ENCODE measurements at regions not wholly inside any gene's neighbourhood (a gene's known extent, or its start where the extent isn't known, plus 50 kb on each side); places are given as distances from the start of the nearest gene placed in this dataset.

DNA sequence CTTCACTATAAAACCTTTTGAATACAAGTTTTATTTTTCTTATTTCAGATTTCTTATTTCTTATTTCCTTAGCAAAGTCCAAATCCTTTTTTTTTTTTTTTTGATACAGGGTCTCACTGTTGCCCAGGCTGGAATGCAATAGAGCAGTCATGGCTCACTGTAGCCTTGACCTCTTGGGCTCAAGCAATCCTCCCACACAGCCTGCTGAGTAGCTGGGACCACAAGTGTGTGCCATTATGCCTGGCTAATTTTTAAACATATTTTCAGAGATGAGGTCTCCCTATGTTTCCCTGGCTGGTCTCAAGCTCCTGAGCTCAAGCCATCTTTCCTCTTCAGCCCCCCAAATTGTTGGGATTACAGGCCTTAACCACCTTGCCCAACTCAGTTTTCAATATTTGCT lies 334.3 kb downstream of the DLEU7 start:
- ChIA-PET CTCF (interaction anchor here (0.7 to 1.3 kb wide), 2 partner anchors 403 to 533 kb away, joined by 3 to 4 read pairs; no protein-coding TSS in a partner anchor), POLR2A (interaction anchor here (0.7 to 1.0 kb wide), 2 partner anchors 79 to 395 kb away, joined by 3 to 7 read pairs; no protein-coding TSS in a partner anchor)
- H3K9me3 ChIP-seq (ENCODE audit: control extremely low read depth in 1 of 3, control insufficient read depth in 2 of 3, insufficient read depth in 1 of 3, low read length in 2 of 3) = peaks cover 0 to 12% (median 2%) of the 10 kb centered on the region in 3 donors
- ATAC-seq (ENCODE audit: low read depth) (no peak), DNase-seq (no peak)
- TF ChIP-seq CTCF (IDR thresholded peaks at IDR 0.05) (no peak), EZH2 (IDR thresholded peaks at IDR 0.05; ENCODE audit: borderline replicate concordance, insufficient read depth, low read depth, low read length, poor library complexity, severe bottlenecking) (no peak)
- no peaks in the 10 kb centered on the region for H3K79me2 ChIP-seq (ENCODE audit: control insufficient read depth, insufficient read depth, low read length)
- no peaks in the 10 kb centered on the region for H3K36me3 ChIP-seq (replicated peaks in 1 of 2; ENCODE audit: control extremely low read depth in 1 of 2, control insufficient read depth in 1 of 2, extremely low read depth in 1 of 2, insufficient read depth in 2 of 2, low read length in 1 of 2)
- intact Hi-C loops (cut with micrococcal nuclease) = no loop called here
- no peak overlapping the region for H3K27ac Mint-ChIP-seq
- no peak overlapping the region for H3K4me3 Mint-ChIP-seq
- H3K4me1 ChIP-seq (ENCODE audit: control insufficient read depth in 2 of 2, insufficient read depth in 2 of 2, low read length in 2 of 2) = peaks cover 22 to 32% of the 10 kb centered on the region in 2 donors
- no peak overlapping the region for H3K27ac ChIP-seq (ENCODE audit: low read length in 2 of 2)
- no peaks in the 10 kb centered on the region for H3K9me3 Mint-ChIP-seq (ENCODE audit: insufficient read depth)
- H3K27me3 Mint-ChIP-seq = no peaks in the 10 kb centered on the region
- H3K4me1 Mint-ChIP-seq = no peaks in the 10 kb centered on the region
- H3K4me2 ChIP-seq (replicated peaks; ENCODE audit: low read depth, low read length, poor library complexity, severe bottlenecking) = no peak overlapping the region
- H3K9ac ChIP-seq (ENCODE audit: low read length) = no peak overlapping the region
- H4K20me1 ChIP-seq (ENCODE audit: control insufficient read depth, insufficient read depth, low read length, poor library complexity, severe bottlenecking) = no peaks in the 10 kb centered on the region
- no peak overlapping the region for H2AFZ ChIP-seq (ENCODE audit: insufficient read depth, low read depth, low read length, poor library complexity, severe bottlenecking)
- H3K4me3 ChIP-seq (ENCODE audit: control extremely low read depth in 1 of 5, extremely low read depth in 1 of 5, insufficient read depth in 1 of 5, low read depth in 2 of 5, low read length in 4 of 5) = no peak overlapping the region
- no peaks in the 10 kb centered on the region for H3K27me3 ChIP-seq (replicated peaks in 1 of 4; ENCODE audit: control extremely low read depth in 1 of 4, control insufficient read depth in 3 of 4, insufficient read depth in 4 of 4, low read length in 3 of 4)

DNA sequence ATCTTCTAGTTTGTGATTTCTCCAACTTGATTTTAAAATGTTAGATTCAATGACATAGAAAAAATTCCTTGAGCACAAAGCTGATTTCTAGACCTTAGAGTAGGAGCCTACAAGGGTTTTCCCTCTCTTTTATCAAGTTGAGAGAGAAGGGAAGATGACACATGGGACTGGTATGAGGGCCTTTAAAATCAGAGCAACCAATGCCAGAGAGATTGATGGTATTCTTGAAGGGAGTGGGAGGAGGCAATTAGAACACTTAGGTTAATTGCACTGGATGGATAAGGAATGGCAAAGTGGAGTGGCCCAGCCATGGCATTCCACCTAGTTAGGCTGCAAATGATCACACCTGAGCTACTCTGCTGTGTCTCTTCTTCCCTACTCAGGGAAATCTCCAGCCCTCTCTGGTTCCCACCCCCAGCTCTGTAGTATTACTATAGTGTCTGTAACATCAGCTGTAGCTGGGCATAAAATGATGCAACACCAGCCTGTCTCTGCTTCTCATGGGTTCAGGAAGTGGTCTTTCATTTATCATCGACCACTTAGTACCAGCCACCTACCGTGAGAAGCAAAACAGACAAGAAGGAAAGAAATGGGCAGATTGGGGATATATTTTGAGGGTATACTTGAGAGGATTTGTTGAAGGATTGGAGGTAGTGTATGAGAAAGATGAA lies 333.6 kb downstream of the DLEU7 start:
- no peaks in the 10 kb centered on the region for H4K20me1 ChIP-seq (ENCODE audit: control insufficient read depth, insufficient read depth, low read length, poor library complexity, severe bottlenecking)
- no peak for TF ChIP-seq EZH2 (IDR thresholded peaks at IDR 0.05; ENCODE audit: borderline replicate concordance, insufficient read depth, low read depth, low read length, poor library complexity, severe bottlenecking)
- no peak for TF ChIP-seq CTCF (IDR thresholded peaks at IDR 0.05)
- ChIA-PET POLR2A (interaction anchor here (1.0 kb wide), 1 partner anchor 78 kb away, joined by 7 read pairs; no protein-coding TSS in a partner anchor), CTCF (interaction anchor here (0.7 to 1.3 kb wide), 2 partner anchors 402 to 534 kb away, joined by 3 to 4 read pairs; no protein-coding TSS in a partner anchor)
- peaks cover 0 to 12% (median 2%) of the 10 kb centered on the region in 3 donors for H3K9me3 ChIP-seq (ENCODE audit: control extremely low read depth in 1 of 3, control insufficient read depth in 2 of 3, insufficient read depth in 1 of 3, low read length in 2 of 3)
- Mint-ChIP-seq H3K27me3 (no peaks in the 10 kb centered on the region), H3K27ac (no peak overlapping the region), H3K4me1 (no peaks in the 10 kb centered on the region), H3K4me3 (no peak overlapping the region), H3K9me3 (ENCODE audit: insufficient read depth) (no peaks in the 10 kb centered on the region)
- H2AFZ ChIP-seq (ENCODE audit: insufficient read depth, low read depth, low read length, poor library complexity, severe bottlenecking) = no peak overlapping the region
- no peak overlapping the region for H3K4me2 ChIP-seq (replicated peaks; ENCODE audit: low read depth, low read length, poor library complexity, severe bottlenecking)
- H3K27me3 ChIP-seq (replicated peaks in 1 of 4; ENCODE audit: control extremely low read depth in 1 of 4, control insufficient read depth in 3 of 4, insufficient read depth in 4 of 4, low read length in 3 of 4) = no peaks in the 10 kb centered on the region
- H3K4me1 ChIP-seq (ENCODE audit: control insufficient read depth in 2 of 2, insufficient read depth in 2 of 2, low read length in 2 of 2) = peaks cover 22 to 32% of the 10 kb centered on the region in 2 donors
- no peak overlapping the region for H3K27ac ChIP-seq (ENCODE audit: low read length in 2 of 2)
- no peaks in the 10 kb centered on the region for H3K79me2 ChIP-seq (ENCODE audit: control insufficient read depth, insufficient read depth, low read length)
- ATAC-seq (ENCODE audit: low read depth) (no peak), DNase-seq (no peak)
- no peak overlapping the region for H3K9ac ChIP-seq (ENCODE audit: low read length)
- H3K4me3 ChIP-seq (ENCODE audit: control extremely low read depth in 1 of 5, extremely low read depth in 1 of 5, insufficient read depth in 1 of 5, low read depth in 2 of 5, low read length in 4 of 5) = no peak overlapping the region
- WGBS (ENCODE audit: insufficient coverage) = no CpG with 5 or more reads among the region's 2 CpGs
- intact Hi-C loops (cut with micrococcal nuclease) = loop anchor here (5.0 kb wide), 2 partner anchors 33 to 383 kb away; no protein-coding TSS in a partner anchor
- no peaks in the 10 kb centered on the region for H3K36me3 ChIP-seq (replicated peaks in 1 of 2; ENCODE audit: control extremely low read depth in 1 of 2, control insufficient read depth in 1 of 2, extremely low read depth in 1 of 2, insufficient read depth in 2 of 2, low read length in 1 of 2)
